IMR-90 (cell line): ENCODE measurements at regions not wholly inside any gene's neighbourhood (a gene's known extent, or its start where the extent isn't known, plus 50 kb on each side); places are given as distances from the start of the nearest gene placed in this dataset.

Experiments used
- BHLHE40 ChIP-seq: fragments of 150-350 bp; IDR thresholded peaks from 2 replicates; pipeline ENCODE4 v1.6.1; 2016; ENCODE audit warnings: mild to moderate bottlenecking, low read depth, low read length
- CEBPB ChIP-seq: IDR thresholded peaks from 2 replicates; pipeline ENCODE4 v1.6.1; 2012; ENCODE audit warnings: low read depth, low read length, improper control_type of control experiment
- MAZ ChIP-seq: IDR thresholded peaks from 2 replicates; pipeline ENCODE4 v1.6.1; 2012; ENCODE audit warnings: low read depth, mild to moderate bottlenecking, low read length, improper control_type of control experiment, moderate library complexity, borderline replicate concordance
- POLR2A ChIP-seq: IDR thresholded peaks from 2 replicates; pipeline ENCODE4 v1.6.1; 2012; ENCODE audit warnings: mild to moderate bottlenecking, low read depth, low read length
- RFX5 ChIP-seq: IDR thresholded peaks from 2 replicates; pipeline ENCODE4 v1.8.0; 2012; ENCODE audit warnings: low read depth, mild to moderate bottlenecking, low read length, moderate library complexity
- TF ChIP-seq, protein P1 (sequence below): conservative IDR thresholded peaks from 2 replicates; pipeline ENCODE4 v1.5.1; 2012; ENCODE audit warnings: mild to moderate bottlenecking, low read depth, low read length, improper control_type of control experiment

GRCh38 chr4:159767406-159767805 lies 664.5 kb downstream of the RAPGEF2 start:
- TF ChIP-seq RFX5 (no peak), POLR2A (no peak), MAZ (no peak), BHLHE40 (no peak), CEBPB (no peak)
- TF ChIP-seq, protein P1, sequence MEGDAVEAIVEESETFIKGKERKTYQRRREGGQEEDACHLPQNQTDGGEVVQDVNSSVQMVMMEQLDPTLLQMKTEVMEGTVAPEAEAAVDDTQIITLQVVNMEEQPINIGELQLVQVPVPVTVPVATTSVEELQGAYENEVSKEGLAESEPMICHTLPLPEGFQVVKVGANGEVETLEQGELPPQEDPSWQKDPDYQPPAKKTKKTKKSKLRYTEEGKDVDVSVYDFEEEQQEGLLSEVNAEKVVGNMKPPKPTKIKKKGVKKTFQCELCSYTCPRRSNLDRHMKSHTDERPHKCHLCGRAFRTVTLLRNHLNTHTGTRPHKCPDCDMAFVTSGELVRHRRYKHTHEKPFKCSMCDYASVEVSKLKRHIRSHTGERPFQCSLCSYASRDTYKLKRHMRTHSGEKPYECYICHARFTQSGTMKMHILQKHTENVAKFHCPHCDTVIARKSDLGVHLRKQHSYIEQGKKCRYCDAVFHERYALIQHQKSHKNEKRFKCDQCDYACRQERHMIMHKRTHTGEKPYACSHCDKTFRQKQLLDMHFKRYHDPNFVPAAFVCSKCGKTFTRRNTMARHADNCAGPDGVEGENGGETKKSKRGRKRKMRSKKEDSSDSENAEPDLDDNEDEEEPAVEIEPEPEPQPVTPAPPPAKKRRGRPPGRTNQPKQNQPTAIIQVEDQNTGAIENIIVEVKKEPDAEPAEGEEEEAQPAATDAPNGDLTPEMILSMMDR, result no peak
